ENCODE measurements at regions not wholly inside any gene's neighbourhood (a gene's known extent, or its start where the extent isn't known, plus 50 kb on each side); places are given as distances from the start of the nearest gene placed in this dataset.

- TF ChIP-seq HEYL (CRISPR knock-in tag; IDR thresholded peaks at IDR 0.05), result no peak
- TF ChIP-seq BHLHE40 (IDR thresholded peaks at IDR 0.05; ENCODE audit: low read depth, low read length), result no peak
- no peak for TF ChIP-seq HDAC2 (IDR thresholded peaks at IDR 0.05)
- TF ChIP-seq CBX8 (IDR thresholded peaks at IDR 0.05), result no peak
- no peak for TF ChIP-seq E2F6 (IDR thresholded peaks at IDR 0.05; ENCODE audit: borderline replicate concordance, low read depth)
These were observed 229.2 kb downstream of the TJP1 start (continued) for GRCh38 chr15:29593111-29593510.

- ChIA-PET POLR2A (no interaction called here), CTCF (no interaction called here)
These were observed 231.6 kb downstream of the TJP1 start for GRCh38 chr15:29590701-29591100.

GRCh38 chr15:29589975-29590374, 232.3 kb downstream of the TJP1 start:
- ATAC-seq (no peak), DNase-seq (ENCODE audit: low read depth in 1 of 2, low spot score in 1 of 2) (no peak), FAIRE-seq (no peak)
- TF ChIP-seq POLR2A (IDR thresholded peaks at IDR 0.05; ENCODE audit: low read length) (no peak), FOXS1 (CRISPR knock-in tag; IDR thresholded peaks at IDR 0.05) (no peak), MAFK (IDR thresholded peaks at IDR 0.05; ENCODE audit: partially characterized antibody) (no peak), EHMT2 (IDR thresholded peaks at IDR 0.05; ENCODE audit: low read depth) (no peak), ATOH8 (CRISPR knock-in tag; IDR thresholded peaks at IDR 0.05; ENCODE audit: low read depth) (no peak), PBX3 (IDR thresholded peaks at IDR 0.05) (no peak), JUNB (IDR thresholded peaks at IDR 0.05) (no peak), TFCP2L1 (CRISPR knock-in tag; IDR thresholded peaks at IDR 0.05) (no peak), RNF2 (IDR thresholded peaks at IDR 0.05; ENCODE audit: borderline replicate concordance, low read depth) (no peak), CEBPB (IDR thresholded peaks at IDR 0.05) (no peak), MAZ (IDR thresholded peaks at IDR 0.05; ENCODE audit: borderline replicate concordance, low read depth, low read length) (no peak), ZC3H11A (IDR thresholded peaks at IDR 0.05) (no peak), KDM1A (IDR thresholded peaks at IDR 0.05; ENCODE audit: low read depth) (no peak), ESRRA (IDR thresholded peaks at IDR 0.05; ENCODE audit: borderline replicate concordance, low read length) (no peak), CBX8 (IDR thresholded peaks at IDR 0.05) (no peak)
- Histone ChIP-seq H3K4me1 (no peaks in the 10 kb centered on the region), H3K27ac (no peak overlapping the region), H3K4me2 (no peak overlapping the region), H3K4me3 (no peak overlapping the region), H3K9me3 (no peaks in the 10 kb centered on the region)
- CTCF ChIA-PET, result interaction anchor here (1.0 kb wide), 1 partner anchor 138 kb away, joined by 3 read pairs; no protein-coding TSS in a partner anchor
- 83% methylated on average over 4 of the region's 4 CpGs for WGBS (ENCODE audit: missing lambda C conversion rate)
- POLR2A ChIA-PET, result no interaction called here

More at GRCh38 chr15:29590701-29591100, 231.6 kb downstream of the TJP1 start:
- ATAC-seq (no peak), DNase-seq (ENCODE audit: low read depth in 1 of 2, low spot score in 1 of 2) (no peak), FAIRE-seq (peak; percentile 51)
- Histone ChIP-seq H3K4me2 (no peak overlapping the region), H3K4me1 (no peaks in the 10 kb centered on the region), H3K4me3 (no peak overlapping the region), H3K9me3 (no peaks in the 10 kb centered on the region), H3K27ac (no peak overlapping the region)
- TF ChIP-seq JUN (IDR thresholded peaks at IDR 0.05), result no peak
- no peak for TF ChIP-seq PHF8 (IDR thresholded peaks at IDR 0.05; ENCODE audit: borderline replicate concordance, low read depth)
- TF ChIP-seq FOSL2 (IDR thresholded peaks at IDR 0.05), result no peak
- no peak for TF ChIP-seq FOSL2 (CRISPR knock-in tag; IDR thresholded peaks at IDR 0.05)
- TF ChIP-seq USF2 (IDR thresholded peaks at IDR 0.05), result no peak
- no peak for TF ChIP-seq TP53 (CRISPR knock-in tag; IDR thresholded peaks at IDR 0.05)
- no peak for TF ChIP-seq NR3C1 (IDR thresholded peaks at IDR 0.05)
- no peak for TF ChIP-seq RARB (CRISPR knock-in tag; IDR thresholded peaks at IDR 0.05)
- no peak for TF ChIP-seq RAD21 (conservative IDR thresholded peaks at IDR 0.05 in 1 of 2, IDR thresholded peaks at IDR 0.05 in 1 of 2)
- no peak for TF ChIP-seq TFCP2L1 (CRISPR knock-in tag; IDR thresholded peaks at IDR 0.05)
- no peak for TF ChIP-seq ZNF302 (CRISPR knock-in tag; IDR thresholded peaks at IDR 0.05)
- no peak for TF ChIP-seq CTCF (IDR thresholded peaks at IDR 0.05)
- no peak for TF ChIP-seq MYC (IDR thresholded peaks at IDR 0.05; ENCODE audit: borderline replicate concordance, low read length)
- no peak for TF ChIP-seq CHD4 (IDR thresholded peaks at IDR 0.05; ENCODE audit: borderline replicate concordance)
- no peak for TF ChIP-seq CBX2 (IDR thresholded peaks at IDR 0.05; ENCODE audit: borderline replicate concordance, low read depth)
- TF ChIP-seq ZSCAN20 (CRISPR knock-in tag; IDR thresholded peaks at IDR 0.05), result no peak
- no peak for TF ChIP-seq ZFP36 (IDR thresholded peaks at IDR 0.05; ENCODE audit: borderline replicate concordance, partially characterized antibody)
- no peak for TF ChIP-seq HOXB5 (CRISPR knock-in tag; IDR thresholded peaks at IDR 0.05)
- no peak for TF ChIP-seq MAZ (IDR thresholded peaks at IDR 0.05; ENCODE audit: borderline replicate concordance, low read depth, low read length)
